Neural crest cell (in vitro differentiated cells): ENCODE measurements at regions not wholly inside any gene's neighbourhood (a gene's known extent, or its start where the extent isn't known, plus 50 kb on each side); places are given as distances from the start of the nearest gene placed in this dataset.
A peak's percentile ranks its signal among the peaks of the same experiment; 100 is the strongest.
"Not testable (repeated sequence)": the region's sequence is repeated elsewhere in the genome, so short reads cannot be mapped to it uniquely, and the experiment has no call there.

Experiments used
- DNase-seq: peaks from one replicate; pipeline ENCODE4 v3.0.0; 2021; ENCODE audit warnings: low read depth, mixed read lengths, low spot score
- H3K27ac Mint-ChIP-seq: one replicate; pipeline ENCODE4 v1.8.0; 2021; ENCODE audit warnings: mild to moderate bottlenecking, mixed read lengths; ENCODE audit not compliant: unreplicated experiment
- H3K27me3 Mint-ChIP-seq: 2 replicates; pipeline ENCODE4 v1.8.0; 2021; ENCODE audit warnings: low read depth, mild to moderate bottlenecking, mixed read lengths
- H3K36me3 Mint-ChIP-seq: 2 replicates; pipeline ENCODE4 v1.8.0; 2021; ENCODE audit warnings: low read depth, mild to moderate bottlenecking, mixed read lengths
- H3K4me1 Mint-ChIP-seq: 2 replicates; pipeline ENCODE4 v1.8.0; 2021; ENCODE audit warnings: mixed read lengths
- H3K4me3 Mint-ChIP-seq: one replicate; pipeline ENCODE4 v1.8.0; 2021; ENCODE audit warnings: mild to moderate bottlenecking, mixed read lengths
- H3K9me3 Mint-ChIP-seq: 2 replicates; pipeline ENCODE4 v1.8.0; 2021; ENCODE audit warnings: mixed read lengths
- CTCF ChIP-seq: fragments of 200-600 bp; sonication (generic); conservative IDR thresholded peaks from 2 replicates; pipeline ENCODE4 v1.5.0; 2021; ENCODE audit warnings: antibody characterized with exemption, mild to moderate bottlenecking

GRCh38 chr15:25095179-25095578, 140.4 kb downstream of the SNRPN start:
- H3K4me1 Mint-ChIP-seq = no peaks in the 10 kb centered on the region
- DNase-seq = no peak
- TF ChIP-seq CTCF = no peak
- no peaks in the 10 kb centered on the region for H3K27me3 Mint-ChIP-seq
- H3K4me3 Mint-ChIP-seq = no peak overlapping the region
- H3K27ac Mint-ChIP-seq = no peak overlapping the region
- H3K9me3 Mint-ChIP-seq = peaks cover 7% of the 10 kb centered on the region
- peaks cover 56% of the 10 kb centered on the region for H3K36me3 Mint-ChIP-seq

GRCh38 chr15:25099966-25100365, 145.2 kb downstream of the SNRPN start:
- not testable (repeated sequence) for H3K9me3 Mint-ChIP-seq, H3K27me3 Mint-ChIP-seq

DNA sequence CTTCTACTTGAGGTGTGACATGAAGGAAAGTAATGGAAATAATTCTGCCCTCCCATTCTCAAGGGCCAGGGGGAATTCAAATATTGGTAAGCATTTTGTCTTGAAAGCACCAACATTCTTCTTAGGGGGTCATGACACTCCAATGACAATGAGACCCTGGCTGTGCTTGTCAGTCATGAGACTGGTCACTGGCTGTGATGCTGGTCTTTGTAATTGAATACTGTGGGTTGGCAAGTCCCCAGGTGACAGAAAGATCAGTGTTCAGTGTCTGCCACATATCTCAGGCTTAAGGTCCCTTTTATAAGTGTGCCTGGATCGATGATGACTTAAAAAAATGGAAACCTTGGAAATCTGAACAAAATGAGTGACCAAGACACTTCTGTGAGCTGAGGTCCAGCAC, 151.4 kb downstream of the SNRPN start:
- no peaks in the 10 kb centered on the region for H3K9me3 Mint-ChIP-seq
- H3K4me1 Mint-ChIP-seq = no peaks in the 10 kb centered on the region
- H3K27me3 Mint-ChIP-seq = no peaks in the 10 kb centered on the region
- H3K36me3 Mint-ChIP-seq = peaks cover 36% of the 10 kb centered on the region
- DNase-seq = no peak
- no peak for TF ChIP-seq CTCF
- H3K27ac Mint-ChIP-seq = no peak overlapping the region
- no peak overlapping the region for H3K4me3 Mint-ChIP-seq

More at GRCh38 chr15:25099966-25100365, 145.2 kb downstream of the SNRPN start:
- H3K36me3 Mint-ChIP-seq = peaks cover 36% of the 10 kb centered on the region
- H3K27ac Mint-ChIP-seq, H3K4me3 Mint-ChIP-seq, H3K4me1 Mint-ChIP-seq, DNase-seq: not testable (repeated sequence)

GRCh38 chr15:25133804-25134203, 179.0 kb downstream of the SNRPN start:
- peaks cover 7% of the 10 kb centered on the region for H3K9me3 Mint-ChIP-seq
- H3K36me3 Mint-ChIP-seq = peaks cover 10% of the 10 kb centered on the region
- no peak overlapping the region for H3K27ac Mint-ChIP-seq
- DNase-seq = no peak
- no peak overlapping the region for H3K4me3 Mint-ChIP-seq
- no peaks in the 10 kb centered on the region for H3K4me1 Mint-ChIP-seq
- TF ChIP-seq CTCF = no peak
- no peaks in the 10 kb centered on the region for H3K27me3 Mint-ChIP-seq

GRCh38 chr15:25134546-25134945, 179.8 kb downstream of the SNRPN start:
- peak; percentile 37 for TF ChIP-seq CTCF
- H3K27ac Mint-ChIP-seq = no peak overlapping the region
- H3K4me3 Mint-ChIP-seq = no peak overlapping the region
- H3K36me3 Mint-ChIP-seq = peaks cover 9% of the 10 kb centered on the region
- no peaks in the 10 kb centered on the region for H3K4me1 Mint-ChIP-seq
- no peak for DNase-seq
- H3K9me3 Mint-ChIP-seq = peaks cover 8% of the 10 kb centered on the region
- no peaks in the 10 kb centered on the region for H3K27me3 Mint-ChIP-seq

- DNase-seq = no peak
- Mint-ChIP-seq H3K4me3 (no peak overlapping the region), H3K4me1 (no peaks in the 10 kb centered on the region)
These were observed 181.3 kb downstream of the SNRPN start for GRCh38 chr15:25136119-25136518.

More at GRCh38 chr15:25136119-25136518, 181.3 kb downstream of the SNRPN start:
- peaks cover 11% of the 10 kb centered on the region for H3K9me3 Mint-ChIP-seq
- H3K36me3 Mint-ChIP-seq = peaks cover 7% of the 10 kb centered on the region
- H3K27ac Mint-ChIP-seq = no peak overlapping the region
- H3K27me3 Mint-ChIP-seq = no peaks in the 10 kb centered on the region
- peak; percentile 48 for TF ChIP-seq CTCF
